HG02852 (cell line): ENCODE measurements at regions not wholly inside any gene's neighbourhood (a gene's known extent, or its start where the extent isn't known, plus 50 kb on each side); places are given as distances from the start of the nearest gene placed in this dataset.
A peak's percentile ranks its signal among the peaks of the same experiment; 100 is the strongest.
"Not testable (repeated sequence)": the region's sequence is repeated elsewhere in the genome, so short reads cannot be mapped to it uniquely, and the experiment has no call there.

Experiments used
- ATAC-seq: cut with Tn5 transposase; IDR thresholded peaks from one replicate; pipeline ENCODE4 v1.9.1; 2021; ENCODE audit warnings: mild to moderate bottlenecking, moderate library complexity; ENCODE audit not compliant: unreplicated experiment

GRCh38 chr5:17398866-17399835, 98.9 kb upstream of the TAF11L2 start:
- ATAC-seq: no peak

- no peak for ATAC-seq
These were observed 98.1 kb upstream of the TAF11L2 start for GRCh38 chr5:17399931-17400330.

- no peak for ATAC-seq
These were observed 97.1 kb upstream of the TAF11L2 start for GRCh38 chr5:17400724-17401469.

- ATAC-seq: no peak
These were observed 96.4 kb upstream of the TAF11L2 start for GRCh38 chr5:17401470-17402288.

- ATAC-seq: no peak
These were observed 95.5 kb upstream of the TAF11L2 start for GRCh38 chr5:17402289-17403121.

- no peak for ATAC-seq
These were observed 94.1 kb upstream of the TAF11L2 start for GRCh38 chr5:17403695-17404490.

- ATAC-seq: no peak
These were observed 92.1 kb upstream of the TAF11L2 start for GRCh38 chr5:17405976-17406375.

- ATAC-seq: no peak
These were observed 91.6 kb upstream of the TAF11L2 start for GRCh38 chr5:17406423-17406838.

GRCh38 chr5:17411436-17412402, 86.3 kb upstream of the TAF11L2 start:
- no peak for ATAC-seq

- peak; percentile 83 for ATAC-seq
These were observed 85.0 kb upstream of the TAF11L2 start for GRCh38 chr5:17412760-17413671.

GRCh38 chr5:17413691-17414090, 84.3 kb upstream of the TAF11L2 start:
- no peak for ATAC-seq

- ATAC-seq: no peak
These were observed 82.7 kb upstream of the TAF11L2 start for GRCh38 chr5:17415321-17415758.

- ATAC-seq: not testable (repeated sequence)
These were observed 81.7 kb upstream of the TAF11L2 start for GRCh38 chr5:17416374-17416773.

GRCh38 chr5:17424674-17425073, 73.4 kb upstream of the TAF11L2 start:
- no peak for ATAC-seq

- ATAC-seq: peak; percentile 46
These were observed 72.5 kb upstream of the TAF11L2 start for GRCh38 chr5:17425385-17426070.

GRCh38 chr5:17426104-17426749, 71.8 kb upstream of the TAF11L2 start:
- peak; percentile 82 for ATAC-seq
